ENCODE measurements at regions not wholly inside any gene's neighbourhood (a gene's known extent, or its start where the extent isn't known, plus 50 kb on each side); places are given as distances from the start of the nearest gene placed in this dataset.

GRCh38 chr10:3661271-3661670, 123.7 kb downstream of the KLF6 start:
- TF ChIP-seq PPARA (CRISPR knock-in tag; IDR thresholded peaks at IDR 0.05; ENCODE audit: borderline replicate concordance) (no peak), ZFP30 (CRISPR knock-in tag; IDR thresholded peaks at IDR 0.05) (no peak), GLIS3 (CRISPR knock-in tag; IDR thresholded peaks at IDR 0.05) (no peak), OSR1 (CRISPR knock-in tag; IDR thresholded peaks at IDR 0.05) (no peak), BACH2 (CRISPR knock-in tag; IDR thresholded peaks at IDR 0.05; ENCODE audit: borderline replicate concordance) (no peak), ARNTL (CRISPR knock-in tag; IDR thresholded peaks at IDR 0.05; ENCODE audit: borderline replicate concordance, low read depth) (no peak), ESRRG (CRISPR knock-in tag; IDR thresholded peaks at IDR 0.05) (no peak), ZNF565 (CRISPR knock-in tag; conservative IDR thresholded peaks at IDR 0.05; ENCODE audit: low read depth) (no peak), ZNF70 (CRISPR knock-in tag; IDR thresholded peaks at IDR 0.05) (no peak), TSHZ2 (CRISPR knock-in tag; IDR thresholded peaks at IDR 0.05) (no peak)
- ATAC-seq, result no peak

GRCh38 chr10:3660753-3661152, 124.3 kb downstream of the KLF6 start:
- TF ChIP-seq POU6F1 (CRISPR knock-in tag; IDR thresholded peaks at IDR 0.05; ENCODE audit: borderline replicate concordance, low read depth), result no peak
- TF ChIP-seq OSR1 (CRISPR knock-in tag; IDR thresholded peaks at IDR 0.05), result no peak
- no peak for TF ChIP-seq ZNF70 (CRISPR knock-in tag; IDR thresholded peaks at IDR 0.05)
- no peak for TF ChIP-seq CSDC2 (CRISPR knock-in tag; IDR thresholded peaks at IDR 0.05)
- no peak for TF ChIP-seq SNAI2 (CRISPR knock-in tag; IDR thresholded peaks at IDR 0.05)
- no peak for TF ChIP-seq ZC3H10 (CRISPR knock-in tag; IDR thresholded peaks at IDR 0.05)
- no peak for TF ChIP-seq ESRRG (CRISPR knock-in tag; IDR thresholded peaks at IDR 0.05)
- no peak for TF ChIP-seq CSRNP3 (CRISPR knock-in tag; IDR thresholded peaks at IDR 0.05)
- no peak for TF ChIP-seq RARB (CRISPR knock-in tag; IDR thresholded peaks at IDR 0.05)
- no peak for TF ChIP-seq ZNF8 (CRISPR knock-in tag; IDR thresholded peaks at IDR 0.05)
- no peak for TF ChIP-seq ARNTL (CRISPR knock-in tag; IDR thresholded peaks at IDR 0.05; ENCODE audit: borderline replicate concordance, low read depth)
- no peak for TF ChIP-seq PATZ1 (CRISPR knock-in tag; IDR thresholded peaks at IDR 0.05; ENCODE audit: borderline replicate concordance)
- no peak for TF ChIP-seq CREB5 (CRISPR knock-in tag; IDR thresholded peaks at IDR 0.05; ENCODE audit: low read depth)
- no peak for TF ChIP-seq TOX (CRISPR knock-in tag; IDR thresholded peaks at IDR 0.05; ENCODE audit: borderline replicate concordance)
- TF ChIP-seq ISL1 (CRISPR knock-in tag; IDR thresholded peaks at IDR 0.05), result no peak
- TF ChIP-seq PPARA (CRISPR knock-in tag; IDR thresholded peaks at IDR 0.05; ENCODE audit: borderline replicate concordance), result no peak
- TF ChIP-seq GLIS3 (CRISPR knock-in tag; IDR thresholded peaks at IDR 0.05), result no peak
- TF ChIP-seq TCF4 (CRISPR knock-in tag; IDR thresholded peaks at IDR 0.05; ENCODE audit: borderline replicate concordance), result no peak
- no peak for TF ChIP-seq ZFP30 (CRISPR knock-in tag; IDR thresholded peaks at IDR 0.05)
- TF ChIP-seq BACH2 (CRISPR knock-in tag; IDR thresholded peaks at IDR 0.05; ENCODE audit: borderline replicate concordance), result no peak
- no peak for ATAC-seq
